AG20443 (cell line): ENCODE measurements at regions not wholly inside any gene's neighbourhood (a gene's known extent, or its start where the extent isn't known, plus 50 kb on each side); places are given as distances from the start of the nearest gene placed in this dataset.

Source experiments
- DNase-seq: peaks from one replicate; pipeline ENCODE4 v3.0.0; 2012; ENCODE audit warnings: low spot score, mixed read lengths

- DNase-seq = no peak
Measured at GRCh38 chr3:141669434-141669833, 68.7 kb upstream of the RNF7 start.

GRCh38 chr3:141677701-141678100 is 60.4 kb upstream of the RNF7 start:
- no peak for DNase-seq

DNA sequence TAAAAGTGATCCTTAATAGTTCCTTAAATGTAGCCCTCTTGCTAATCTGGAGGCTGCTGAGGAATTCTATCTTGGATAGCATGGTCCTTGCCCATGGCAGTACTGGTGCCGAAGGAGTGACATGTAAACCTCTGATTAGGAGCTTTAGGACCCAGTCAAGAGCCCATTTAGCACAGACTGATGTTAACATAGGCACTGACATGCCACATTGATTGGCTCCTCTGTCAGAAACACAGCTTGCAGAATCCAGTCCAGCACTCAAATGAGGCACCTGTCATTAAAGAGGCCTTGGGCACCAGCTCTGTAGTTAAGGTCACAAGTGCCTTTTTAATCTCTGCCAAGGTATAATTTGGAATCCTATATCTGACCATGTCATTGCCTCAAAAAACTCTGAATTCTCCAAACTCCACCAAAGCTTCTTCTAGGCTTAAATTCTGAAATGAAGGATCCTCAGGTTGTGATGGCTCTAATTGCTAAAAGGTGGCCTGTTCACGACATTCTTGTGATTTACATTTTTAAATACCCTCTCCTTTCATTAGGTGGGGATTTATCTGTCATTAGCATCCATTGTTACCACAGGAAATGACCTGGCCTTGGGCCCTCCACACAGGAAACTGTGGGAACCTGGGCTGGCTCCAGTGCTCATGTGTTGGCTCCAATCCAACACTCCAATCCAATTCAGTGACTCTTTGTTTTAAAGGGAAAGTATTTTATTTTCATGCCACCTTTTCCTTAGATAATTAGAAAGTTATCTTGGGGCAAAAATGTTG is 57.3 kb upstream of the RNF7 start:
- DNase-seq = peak; percentile 29

DNA sequence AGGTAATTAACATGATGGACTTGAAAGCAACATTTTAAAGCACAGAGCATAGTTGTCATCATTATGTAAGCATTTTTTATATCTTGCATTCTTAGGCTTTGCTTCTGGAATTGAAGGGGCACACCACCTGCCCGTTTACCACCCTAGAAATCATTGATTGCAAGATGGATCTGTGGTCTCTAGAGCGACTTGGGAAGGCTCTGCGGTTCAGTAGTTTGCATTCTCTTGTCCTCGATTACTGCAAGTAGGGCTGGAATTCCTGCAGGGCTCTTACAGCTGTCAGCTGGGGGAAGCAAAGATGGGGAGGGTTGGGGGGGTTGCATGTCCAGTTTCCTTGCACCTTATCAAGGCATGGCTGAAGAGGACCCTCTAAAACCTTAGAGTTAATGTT is 56.7 kb upstream of the RNF7 start:
- DNase-seq = no peak

GRCh38 chr3:141682007-141682406 is 56.1 kb upstream of the RNF7 start:
- DNase-seq = no peak

GRCh38 chr3:141682921-141683320 is 55.2 kb upstream of the RNF7 start:
- DNase-seq = no peak

DNA sequence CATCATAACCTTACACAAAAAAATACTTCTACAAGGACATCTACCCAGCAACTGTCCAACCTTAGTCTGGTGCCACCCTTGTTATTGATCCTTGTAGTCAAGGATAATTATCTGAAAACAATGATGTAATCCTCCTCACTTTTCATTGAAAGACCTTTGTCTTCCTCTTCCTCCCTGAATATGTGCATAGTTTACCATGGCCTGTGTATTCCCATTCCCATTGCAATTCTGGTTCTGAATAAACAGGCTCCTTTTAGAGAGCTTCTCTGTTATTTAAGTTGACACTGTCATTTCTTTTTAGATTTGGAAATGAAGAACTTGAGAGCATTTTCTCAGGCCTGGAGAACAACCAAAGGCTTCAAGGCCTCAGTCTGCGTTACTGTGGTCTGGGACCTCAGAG is 53.3 kb upstream of the RNF7 start:
- no peak for DNase-seq

- peak; percentile 79 for DNase-seq
Measured at GRCh38 chr3:141686466-141687291, 51.4 kb upstream of the RNF7 start.
